Neural progenitor cell (in vitro differentiated cells): ENCODE measurements at regions not wholly inside any gene's neighbourhood (a gene's known extent, or its start where the extent isn't known, plus 50 kb on each side); places are given as distances from the start of the nearest gene placed in this dataset.

Experiments
- CTCF ChIP-seq: fragments of 200-600 bp; sonication (generic); IDR thresholded peaks from 2 replicates; pipeline ENCODE4 v1.5.1; 2017; ENCODE audit warnings: antibody characterized with exemption, mild to moderate bottlenecking
- EZH2 ChIP-seq: fragments of 200-600 bp; sonication (generic); IDR thresholded peaks from 2 replicates; pipeline ENCODE4 v1.6.1; 2017; ENCODE audit warnings: antibody characterized with exemption, mild to moderate bottlenecking, moderate library complexity
- EZH2phosphoT487 ChIP-seq: fragments of 200-600 bp; sonication (generic); IDR thresholded peaks from 2 replicates; pipeline ENCODE4 v1.6.1; 2017; ENCODE audit warnings: antibody characterized with exemption

GRCh38 chr1:185412385-185413087 is 95.5 kb upstream of the IVNS1ABP start:
- TF ChIP-seq CTCF (no peak), EZH2 (no peak), EZH2phosphoT487 (no peak)
